OCI-LY1 (cell line): ENCODE measurements at regions not wholly inside any gene's neighbourhood (a gene's known extent, or its start where the extent isn't known, plus 50 kb on each side); places are given as distances from the start of the nearest gene placed in this dataset.

Experiments used
- H2AFZ ChIP-seq: fragments of 200-600 bp; sonication (generic), shearing (Covaris generic); 2 replicates; pipeline ENCODE4 v1.6.0; 2014; ENCODE audit warnings: antibody characterized with exemption, mild to moderate bottlenecking, low read length
- H3F3A ChIP-seq: fragments of 200-600 bp; sonication (generic), shearing (Covaris generic); 2 replicates; pipeline ENCODE4 v1.6.0; 2014; ENCODE audit warnings: mild to moderate bottlenecking, antibody characterized with exemption, low read length, moderate library complexity; ENCODE audit not compliant: insufficient read depth
- H3K27ac ChIP-seq: fragments of 200-600 bp; sonication (generic); 2 replicates; pipeline ENCODE4 v1.5.1; 2014; ENCODE audit warnings: low read length, mixed run types, mild to moderate bottlenecking, low read depth; ENCODE audit not compliant: poor library complexity, severe bottlenecking
- H3K27me3 ChIP-seq: fragments of 200-600 bp; sonication (generic); 2 replicates; pipeline ENCODE4 v1.6.0; 2014; ENCODE audit warnings: antibody characterized with exemption, mild to moderate bottlenecking, low read length, moderate library complexity; ENCODE audit not compliant: insufficient read depth
- H3K36me3 ChIP-seq: fragments of 200-600 bp; sonication (generic); 2 replicates; pipeline ENCODE4 v1.6.1; 2014; ENCODE audit warnings: mild to moderate bottlenecking, antibody characterized with exemption, low read length, moderate library complexity, mixed read lengths; ENCODE audit not compliant: insufficient read depth
- H3K4me1 ChIP-seq: fragments of 200-600 bp; sonication (generic); 2 replicates; pipeline ENCODE4 v1.5.1; 2014; ENCODE audit warnings: mild to moderate bottlenecking, low read length, moderate library complexity; ENCODE audit not compliant: insufficient read depth, severe bottlenecking
- H3K4me2 ChIP-seq: fragments of 200-600 bp; sonication (generic), shearing (Covaris generic); 2 replicates; pipeline ENCODE4 v1.6.1; 2014; ENCODE audit warnings: low read length
- H3K4me3 ChIP-seq: fragments of 200-600 bp; sonication (generic); 2 replicates; pipeline ENCODE4 v1.5.1; 2014; ENCODE audit warnings: low read length, low read depth, mild to moderate bottlenecking, mixed read lengths; ENCODE audit not compliant: poor library complexity, severe bottlenecking
- H3K79me2 ChIP-seq: fragments of 200-600 bp; shearing (Covaris generic); 2 replicates; pipeline ENCODE4 v1.6.1; 2016; ENCODE audit warnings: mixed run types, low read length, mixed read lengths; ENCODE audit not compliant: insufficient read depth
- H3K9ac ChIP-seq: fragments of 200-600 bp; sonication (generic), shearing (Covaris generic); 2 replicates; pipeline ENCODE4 v1.6.1; 2014; ENCODE audit warnings: mild to moderate bottlenecking, low read length, mixed read lengths
- H3K9me2 ChIP-seq: fragments of 200-600 bp; sonication (generic), shearing (Covaris generic); 2 replicates; pipeline ENCODE4 v1.6.1; 2014; ENCODE audit warnings: low read depth, mild to moderate bottlenecking, low read length, mixed read lengths
- H3K9me3 ChIP-seq: fragments of 200-600 bp; shearing (Covaris generic); 2 replicates; pipeline ENCODE4 v1.6.1; 2014; ENCODE audit warnings: low read length, mixed read lengths
- H4K20me1 ChIP-seq: fragments of 200-600 bp; sonication (generic), shearing (Covaris generic); 2 replicates; pipeline ENCODE4 v1.6.0; 2016; ENCODE audit warnings: mild to moderate bottlenecking, low read length; ENCODE audit not compliant: insufficient read depth
- EZH2 ChIP-seq: fragments of 200-600 bp; sonication (generic), shearing (Covaris generic); IDR thresholded peaks from 2 replicates; pipeline ENCODE4 v1.8.0; 2017; ENCODE audit warnings: borderline replicate concordance, mixed run types, mild to moderate bottlenecking, antibody characterized with exemption, low read length, moderate library complexity, mixed read lengths
- TF ChIP-seq, protein P1 (sequence below): fragments of 200-600 bp; sonication (generic), shearing (Covaris generic); IDR thresholded peaks from 2 replicates; pipeline ENCODE4 v1.5.1; 2017; ENCODE audit warnings: mild to moderate bottlenecking, antibody characterized with exemption, low read length, moderate library complexity, mixed read lengths

DNA sequence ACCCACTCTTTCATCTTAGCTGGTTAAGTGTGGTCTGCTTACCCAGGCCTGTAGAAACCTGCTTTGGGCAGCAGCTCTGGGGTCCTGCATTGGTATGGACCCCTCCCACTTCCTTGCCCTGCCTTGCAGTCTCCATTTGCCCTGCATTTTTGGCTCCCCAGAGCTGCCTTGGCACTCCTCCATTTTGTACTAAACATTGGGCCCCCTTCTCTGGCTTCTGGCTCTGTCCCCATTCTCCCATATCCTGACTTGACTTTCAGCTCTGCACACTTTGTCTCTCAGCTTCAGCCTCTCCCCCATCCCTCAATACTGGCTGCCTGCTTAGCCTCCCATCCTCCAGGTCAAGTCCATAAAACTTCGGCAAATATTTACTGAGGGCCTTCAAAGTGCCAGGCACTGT is 145.5 kb upstream of the PELI1 start:
- Histone ChIP-seq H3F3A (no peaks in the 10 kb centered on the region), H2AFZ (no peak overlapping the region), H3K9me3 (no peaks in the 10 kb centered on the region), H3K4me3 (no peak overlapping the region), H3K27me3 (no peaks in the 10 kb centered on the region), H3K4me1 (peaks cover 5% of the 10 kb centered on the region), H3K79me2 (no peaks in the 10 kb centered on the region), H3K27ac (no peak overlapping the region), H4K20me1 (no peaks in the 10 kb centered on the region), H3K9ac (no peak overlapping the region), H3K4me2 (no peak overlapping the region), H3K36me3 (no peaks in the 10 kb centered on the region), H3K9me2 (no peaks in the 10 kb centered on the region)
- TF ChIP-seq EZH2: no peak
- TF ChIP-seq, protein P1, sequence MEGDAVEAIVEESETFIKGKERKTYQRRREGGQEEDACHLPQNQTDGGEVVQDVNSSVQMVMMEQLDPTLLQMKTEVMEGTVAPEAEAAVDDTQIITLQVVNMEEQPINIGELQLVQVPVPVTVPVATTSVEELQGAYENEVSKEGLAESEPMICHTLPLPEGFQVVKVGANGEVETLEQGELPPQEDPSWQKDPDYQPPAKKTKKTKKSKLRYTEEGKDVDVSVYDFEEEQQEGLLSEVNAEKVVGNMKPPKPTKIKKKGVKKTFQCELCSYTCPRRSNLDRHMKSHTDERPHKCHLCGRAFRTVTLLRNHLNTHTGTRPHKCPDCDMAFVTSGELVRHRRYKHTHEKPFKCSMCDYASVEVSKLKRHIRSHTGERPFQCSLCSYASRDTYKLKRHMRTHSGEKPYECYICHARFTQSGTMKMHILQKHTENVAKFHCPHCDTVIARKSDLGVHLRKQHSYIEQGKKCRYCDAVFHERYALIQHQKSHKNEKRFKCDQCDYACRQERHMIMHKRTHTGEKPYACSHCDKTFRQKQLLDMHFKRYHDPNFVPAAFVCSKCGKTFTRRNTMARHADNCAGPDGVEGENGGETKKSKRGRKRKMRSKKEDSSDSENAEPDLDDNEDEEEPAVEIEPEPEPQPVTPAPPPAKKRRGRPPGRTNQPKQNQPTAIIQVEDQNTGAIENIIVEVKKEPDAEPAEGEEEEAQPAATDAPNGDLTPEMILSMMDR: no peak

DNA sequence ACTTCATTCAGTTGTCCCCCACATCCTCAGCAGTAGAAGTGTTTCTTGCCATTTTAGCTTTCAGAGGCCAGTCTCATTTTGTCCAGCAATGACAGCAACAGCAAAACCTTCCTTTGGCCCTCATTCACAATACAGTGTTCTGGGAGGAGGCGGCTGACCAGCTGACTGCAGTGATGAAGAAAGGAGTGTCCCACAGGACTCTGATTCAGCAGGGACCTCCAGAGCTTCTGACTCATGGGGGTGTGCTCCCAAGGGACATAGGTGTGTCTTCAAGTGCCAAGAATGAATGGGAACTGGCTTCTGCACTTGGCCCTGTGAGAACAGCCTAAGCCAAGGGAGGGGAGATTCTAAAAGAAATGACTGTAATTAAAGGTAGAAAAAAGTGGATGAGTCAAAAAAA is 147.0 kb upstream of the PELI1 start:
- H3K9me3 ChIP-seq: no peaks in the 10 kb centered on the region
- H3K9me2 ChIP-seq: no peaks in the 10 kb centered on the region
- no peaks in the 10 kb centered on the region for H3K36me3 ChIP-seq
- H3K4me3 ChIP-seq: no peak overlapping the region
- TF ChIP-seq, protein P1: no peak
- no peak for TF ChIP-seq EZH2
- no peak overlapping the region for H2AFZ ChIP-seq
- H4K20me1 ChIP-seq: no peaks in the 10 kb centered on the region
- H3K27ac ChIP-seq: no peak overlapping the region
- H3F3A ChIP-seq: no peaks in the 10 kb centered on the region
- H3K79me2 ChIP-seq: no peaks in the 10 kb centered on the region
- H3K4me2 ChIP-seq: no peak overlapping the region
- no peak overlapping the region for H3K9ac ChIP-seq
- no peaks in the 10 kb centered on the region for H3K4me1 ChIP-seq
- no peaks in the 10 kb centered on the region for H3K27me3 ChIP-seq

DNA sequence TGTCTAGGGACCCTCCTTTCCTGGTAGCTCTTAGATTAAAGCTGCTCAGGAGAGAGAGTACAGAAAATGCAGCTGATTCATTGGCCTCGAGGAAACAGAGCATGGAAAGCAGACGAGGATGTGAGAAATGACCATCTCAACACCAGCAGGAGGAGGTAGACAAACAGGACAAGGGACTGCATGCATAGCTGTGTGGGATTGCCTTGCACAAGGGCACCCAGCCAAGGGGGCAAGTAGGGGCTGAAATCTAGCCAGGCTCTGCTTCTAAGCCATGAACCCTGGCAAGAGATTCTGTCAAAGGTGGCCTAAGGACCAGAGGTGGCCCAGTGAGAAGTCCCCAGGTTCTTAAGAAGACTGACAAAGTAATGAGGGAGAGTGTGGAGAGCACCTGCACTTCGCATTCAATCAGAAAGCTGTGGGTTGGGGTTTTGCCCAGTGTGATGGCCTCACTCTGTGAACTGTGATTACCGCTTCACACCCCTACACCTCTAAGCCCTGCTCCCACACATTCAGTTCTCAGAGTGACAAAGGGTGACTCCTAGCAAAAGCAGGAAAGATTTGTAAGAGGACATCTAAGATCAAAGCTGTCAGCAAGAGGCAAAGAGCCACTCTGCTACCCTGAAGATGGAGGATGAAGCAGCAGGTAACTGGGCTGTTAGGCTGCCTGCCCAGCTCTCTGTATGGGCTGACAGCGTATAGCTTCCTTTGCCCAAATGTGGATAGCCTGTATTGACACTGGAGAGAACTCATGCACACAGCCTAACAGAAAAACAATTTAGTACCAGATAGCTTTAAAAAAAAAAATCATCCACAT is 151.3 kb upstream of the PELI1 start:
- H3F3A ChIP-seq: no peaks in the 10 kb centered on the region
- no peak overlapping the region for H3K4me2 ChIP-seq
- H3K27ac ChIP-seq: no peak overlapping the region
- TF ChIP-seq EZH2: no peak
- TF ChIP-seq, protein P1: no peak
- no peaks in the 10 kb centered on the region for H3K27me3 ChIP-seq
- H3K36me3 ChIP-seq: no peaks in the 10 kb centered on the region
- no peaks in the 10 kb centered on the region for H3K79me2 ChIP-seq
- H3K9me2 ChIP-seq: no peaks in the 10 kb centered on the region
- H3K4me1 ChIP-seq: no peaks in the 10 kb centered on the region
- no peak overlapping the region for H3K9ac ChIP-seq
- H3K4me3 ChIP-seq: no peak overlapping the region
- no peaks in the 10 kb centered on the region for H4K20me1 ChIP-seq
- no peaks in the 10 kb centered on the region for H3K9me3 ChIP-seq
- H2AFZ ChIP-seq: no peak overlapping the region
